LNCAP (cell line): ENCODE measurements at regions not wholly inside any gene's neighbourhood (a gene's known extent, or its start where the extent isn't known, plus 50 kb on each side); places are given as distances from the start of the nearest gene placed in this dataset.

Source experiments
- TF ChIP-seq, protein P1 (sequence below): fragments of 450-650 bp; IDR thresholded peaks from 2 replicates; pipeline ENCODE4 v1.5.1; 2017; ENCODE audit warnings: mild to moderate bottlenecking

DNA sequence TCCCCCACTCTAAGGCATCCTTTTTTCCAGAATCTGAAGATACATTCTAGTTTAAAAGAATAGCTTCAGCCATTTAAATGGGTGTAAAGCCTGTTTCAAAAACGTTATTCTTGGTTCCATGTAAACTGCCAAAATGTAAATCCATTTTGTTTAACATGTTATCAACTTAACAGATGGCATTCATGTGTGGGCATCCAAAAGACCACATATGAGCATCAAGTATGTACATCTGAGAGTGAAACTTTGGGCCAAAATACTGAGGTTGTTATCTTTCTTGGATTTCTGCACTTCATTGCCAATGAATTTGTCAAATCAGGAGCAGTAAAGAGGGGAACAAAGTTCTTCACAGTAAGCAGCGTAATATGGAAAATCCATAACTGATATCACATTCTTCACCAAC lies 395.4 kb downstream of the ZNF804A start:
- TF ChIP-seq, protein P1, sequence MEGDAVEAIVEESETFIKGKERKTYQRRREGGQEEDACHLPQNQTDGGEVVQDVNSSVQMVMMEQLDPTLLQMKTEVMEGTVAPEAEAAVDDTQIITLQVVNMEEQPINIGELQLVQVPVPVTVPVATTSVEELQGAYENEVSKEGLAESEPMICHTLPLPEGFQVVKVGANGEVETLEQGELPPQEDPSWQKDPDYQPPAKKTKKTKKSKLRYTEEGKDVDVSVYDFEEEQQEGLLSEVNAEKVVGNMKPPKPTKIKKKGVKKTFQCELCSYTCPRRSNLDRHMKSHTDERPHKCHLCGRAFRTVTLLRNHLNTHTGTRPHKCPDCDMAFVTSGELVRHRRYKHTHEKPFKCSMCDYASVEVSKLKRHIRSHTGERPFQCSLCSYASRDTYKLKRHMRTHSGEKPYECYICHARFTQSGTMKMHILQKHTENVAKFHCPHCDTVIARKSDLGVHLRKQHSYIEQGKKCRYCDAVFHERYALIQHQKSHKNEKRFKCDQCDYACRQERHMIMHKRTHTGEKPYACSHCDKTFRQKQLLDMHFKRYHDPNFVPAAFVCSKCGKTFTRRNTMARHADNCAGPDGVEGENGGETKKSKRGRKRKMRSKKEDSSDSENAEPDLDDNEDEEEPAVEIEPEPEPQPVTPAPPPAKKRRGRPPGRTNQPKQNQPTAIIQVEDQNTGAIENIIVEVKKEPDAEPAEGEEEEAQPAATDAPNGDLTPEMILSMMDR: no peak

DNA sequence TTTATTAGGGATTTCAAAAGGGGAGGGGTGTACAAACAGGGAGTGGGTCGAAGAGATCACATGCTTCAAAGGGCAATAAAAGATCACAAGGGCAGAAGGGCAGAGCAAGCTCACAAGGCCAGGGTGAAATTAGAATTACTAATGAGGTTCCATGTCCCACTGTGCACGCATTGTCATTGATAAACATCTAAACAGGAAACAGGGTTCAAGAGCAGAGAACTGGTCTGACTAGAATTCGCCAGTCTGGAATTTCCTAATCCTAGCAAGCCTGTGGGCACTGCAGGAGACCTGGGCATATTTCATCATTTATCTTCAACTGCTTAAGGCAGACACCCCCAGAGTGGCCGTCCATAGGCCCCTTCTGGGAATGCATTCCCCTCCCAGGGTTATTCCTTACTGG lies 408.2 kb downstream of the ZNF804A start:
- TF ChIP-seq, protein P1: no peak

DNA sequence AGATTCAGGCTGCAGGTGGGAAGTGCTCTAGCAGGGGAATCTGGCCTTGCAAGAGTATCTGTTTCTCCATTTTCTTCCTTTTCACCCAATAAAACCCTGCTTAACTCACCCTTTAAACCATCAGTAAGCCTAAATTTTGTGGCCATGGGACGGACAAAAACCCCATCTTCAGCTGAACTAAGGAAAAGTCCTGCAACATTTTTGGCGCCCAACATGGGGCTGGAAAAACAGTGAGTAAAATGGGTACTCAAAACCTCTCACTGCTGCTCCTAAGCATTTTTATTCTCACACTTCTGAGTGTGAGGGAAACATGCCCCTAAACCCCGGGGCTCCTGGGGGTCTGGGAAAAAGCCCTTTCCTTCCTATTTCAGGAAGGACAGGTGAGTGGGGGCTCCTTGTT lies 414.3 kb downstream of the ZNF804A start:
- TF ChIP-seq, protein P1: no peak

DNA sequence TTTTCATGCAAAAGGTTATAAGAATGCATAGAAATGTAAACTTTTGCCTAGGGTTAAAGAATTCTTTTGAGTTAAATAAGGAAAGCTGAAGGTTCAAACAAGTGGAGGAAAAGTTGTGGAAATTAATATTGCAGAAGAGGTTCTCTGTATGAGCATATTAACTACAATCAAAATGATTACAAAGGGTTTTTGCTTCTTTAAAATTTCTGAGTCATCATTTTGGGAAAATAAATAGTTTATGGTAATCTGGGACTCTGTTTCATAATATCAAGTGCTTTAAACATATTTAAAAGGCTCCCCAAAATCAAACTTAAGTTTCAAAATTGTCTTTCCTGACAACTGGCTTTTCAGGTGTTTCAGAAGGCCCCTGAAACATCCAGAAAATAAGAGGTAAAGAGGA lies 415.7 kb downstream of the ZNF804A start:
- TF ChIP-seq, protein P1: no peak

DNA sequence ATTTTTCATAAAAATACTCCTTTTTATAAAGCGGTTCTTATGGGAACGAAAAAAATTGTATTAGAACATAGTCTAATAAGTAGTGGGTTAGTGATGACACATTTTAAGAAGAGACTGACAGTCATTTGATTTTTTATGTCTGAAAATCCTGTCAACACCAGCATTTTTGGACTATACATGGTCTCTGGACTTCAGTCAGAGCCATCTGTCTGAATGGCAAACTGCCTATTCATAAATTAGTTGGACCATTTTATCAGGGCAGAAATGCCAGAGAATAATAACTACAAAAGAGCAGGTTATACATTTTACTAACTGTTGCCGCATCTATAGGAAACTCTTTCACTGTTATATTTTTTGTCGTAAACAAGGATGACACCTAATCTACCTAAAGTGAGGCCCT lies 437.6 kb downstream of the ZNF804A start:
- TF ChIP-seq, protein P1: no peak

DNA sequence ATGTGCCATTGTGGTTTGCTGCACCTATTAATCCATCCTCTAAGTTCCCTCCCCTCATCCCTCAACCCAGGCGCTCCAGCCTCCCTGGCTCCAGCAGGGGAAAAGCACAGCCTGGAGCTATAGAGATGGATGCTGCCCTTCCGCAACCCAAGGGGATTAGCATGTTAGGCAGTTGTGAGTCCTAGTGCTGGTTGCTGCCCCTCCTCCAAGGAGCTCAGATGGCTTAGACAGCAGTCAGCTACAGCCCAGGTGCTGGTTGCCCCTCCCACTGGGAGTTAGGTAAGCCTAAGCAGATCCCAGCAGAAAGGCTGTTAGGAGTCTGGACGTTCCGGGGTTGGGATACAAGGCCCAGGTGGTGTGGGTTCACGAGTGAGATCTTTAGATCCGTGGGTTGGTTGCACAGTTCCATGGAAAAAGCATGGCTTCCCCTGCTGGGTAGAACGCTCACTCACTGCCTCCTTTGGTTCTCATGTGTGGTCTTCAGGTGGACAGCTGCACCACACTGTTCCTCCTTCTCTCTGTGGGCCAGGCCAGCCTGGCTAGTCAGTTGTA lies 446.1 kb downstream of the ZNF804A start:
- TF ChIP-seq, protein P1: no peak

DNA sequence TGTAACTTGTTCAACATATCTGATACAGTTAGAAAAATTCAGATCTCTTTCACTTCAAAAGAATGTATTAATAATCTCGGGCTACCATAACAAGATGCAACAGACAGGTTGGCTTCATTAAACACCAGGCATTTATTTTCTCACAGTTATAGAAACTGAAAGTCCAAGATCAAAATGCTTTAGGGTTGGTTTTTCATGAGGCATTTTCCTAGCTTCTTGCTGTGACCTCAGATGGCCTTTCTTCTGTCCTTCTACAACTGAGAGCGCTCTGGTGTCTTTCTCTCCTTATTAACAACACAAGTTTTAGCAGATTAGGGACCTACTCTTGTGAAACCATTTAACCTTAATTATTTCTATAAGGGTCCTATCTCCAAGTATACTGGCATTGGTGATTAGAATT lies 452.5 kb downstream of the ZNF804A start:
- TF ChIP-seq, protein P1: no peak

DNA sequence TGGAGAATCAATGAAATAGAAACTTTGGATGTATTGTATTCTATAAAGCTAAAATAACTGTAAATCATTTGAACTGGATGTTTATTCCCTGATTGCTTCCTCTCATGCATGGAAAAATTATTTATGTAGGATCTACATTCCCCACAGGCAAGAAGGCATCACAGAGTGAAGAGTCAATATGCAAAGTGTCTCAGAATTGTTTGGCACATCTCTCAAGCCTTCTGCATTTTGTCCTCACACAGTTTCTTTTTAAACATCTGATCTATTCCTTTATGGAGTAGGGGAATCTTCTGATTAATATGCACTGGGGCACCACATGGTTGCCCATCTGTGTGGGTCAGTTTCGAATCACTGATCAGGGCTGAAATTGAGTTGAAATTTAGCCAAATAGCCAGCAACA lies 465.4 kb downstream of the ZNF804A start:
- TF ChIP-seq, protein P1: no peak
